HG02970 (cell line): ENCODE measurements at regions not wholly inside any gene's neighbourhood (a gene's known extent, or its start where the extent isn't known, plus 50 kb on each side); places are given as distances from the start of the nearest gene placed in this dataset.

Source experiments
- ATAC-seq: cut with Tn5 transposase; IDR thresholded peaks from one replicate; pipeline ENCODE4 v1.9.1; 2021; ENCODE audit warnings: mild to moderate bottlenecking, moderate library complexity, moderate number of reproducible peaks; ENCODE audit not compliant: unreplicated experiment, low FRiP score

DNA sequence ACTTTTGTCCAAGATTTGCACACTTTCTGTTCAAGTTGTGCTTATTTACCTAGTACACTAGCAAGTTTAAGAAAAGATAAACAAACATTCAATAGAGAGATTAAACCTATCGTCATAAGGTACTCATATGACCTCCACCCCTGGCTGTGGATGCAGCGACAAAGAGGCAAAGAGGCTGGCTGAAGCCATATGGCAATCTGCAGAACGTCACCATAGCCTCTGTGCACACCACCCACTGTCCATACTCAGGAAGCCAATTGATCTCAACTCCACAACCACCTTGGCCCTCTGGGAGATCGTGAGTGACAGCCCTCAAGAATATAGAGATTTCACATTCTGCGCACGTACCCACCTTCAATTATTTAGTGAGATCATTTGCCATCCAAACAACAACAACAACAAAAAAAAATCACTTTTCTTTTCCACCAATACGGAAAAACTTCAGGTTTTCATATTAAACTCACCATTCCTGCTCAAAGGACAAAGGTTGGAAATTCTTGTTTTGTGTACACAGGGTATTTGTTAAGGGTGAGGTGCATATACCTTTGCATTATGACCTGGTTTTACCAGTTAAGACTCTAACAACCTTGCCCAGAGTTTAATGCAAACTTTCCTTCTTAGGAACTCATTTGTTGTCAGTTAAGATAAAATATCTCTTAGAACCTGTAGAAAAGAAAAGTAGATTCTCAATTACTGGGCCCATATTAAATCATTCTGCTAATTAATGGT lies 243.0 kb upstream of the FSTL5 start:
- ATAC-seq, result no peak

DNA sequence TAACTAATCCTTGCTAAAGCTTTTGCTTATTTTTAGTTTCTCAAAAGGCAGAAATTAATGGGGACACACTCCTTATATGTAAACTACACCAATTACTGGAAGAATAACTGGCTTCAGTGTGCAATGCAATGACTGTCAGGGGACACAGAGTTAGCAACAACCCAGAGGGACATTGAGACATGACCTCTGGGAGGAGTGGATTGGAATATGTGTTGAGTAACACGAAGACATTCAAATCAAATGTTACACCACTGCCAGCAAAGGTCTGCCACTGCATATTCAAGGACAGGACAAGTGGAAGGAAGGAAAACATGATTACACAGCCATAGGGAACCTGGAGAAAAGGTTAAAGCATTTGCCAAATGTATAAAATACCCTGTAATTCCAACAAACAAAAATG lies 240.1 kb upstream of the FSTL5 start:
- no peak for ATAC-seq

DNA sequence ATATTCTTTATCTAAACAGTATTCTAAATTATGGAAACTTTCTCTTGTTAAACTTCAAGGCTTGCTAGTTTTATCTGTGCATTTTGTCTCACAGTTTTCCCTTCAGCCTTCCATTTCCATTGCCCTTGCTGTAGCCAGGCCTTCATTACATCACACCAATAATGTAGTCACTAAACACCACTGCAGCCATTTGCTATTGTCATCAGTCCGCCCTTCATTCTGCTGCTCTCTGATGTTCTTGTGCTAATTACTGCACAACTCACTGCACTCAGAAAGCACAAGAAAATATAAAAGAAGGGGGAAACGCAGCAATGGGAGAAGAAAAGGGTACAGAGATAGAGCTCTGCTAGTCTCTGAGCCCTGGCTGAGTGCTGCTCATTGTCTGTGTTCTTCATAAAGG lies 239.6 kb upstream of the FSTL5 start:
- ATAC-seq, result no peak

DNA sequence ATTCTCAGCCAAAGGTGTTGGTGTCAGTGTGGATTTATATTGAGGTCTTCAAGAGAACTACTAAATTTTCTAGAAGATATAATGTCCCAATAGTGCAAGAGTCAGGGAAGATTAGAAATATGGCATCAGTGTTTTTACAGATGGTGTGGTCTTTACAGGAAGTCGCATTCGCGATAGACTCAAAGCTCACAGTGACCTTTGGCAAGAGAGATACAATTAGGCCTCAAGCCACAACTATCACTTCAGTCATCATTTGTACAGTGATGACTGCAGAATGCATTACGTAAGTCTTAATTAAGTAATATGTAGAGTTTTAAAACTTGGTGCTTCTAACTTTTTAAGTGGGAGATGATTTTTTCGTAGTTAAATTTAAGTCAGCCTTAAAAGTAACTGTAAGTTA lies 237.2 kb upstream of the FSTL5 start:
- ATAC-seq, result no peak

DNA sequence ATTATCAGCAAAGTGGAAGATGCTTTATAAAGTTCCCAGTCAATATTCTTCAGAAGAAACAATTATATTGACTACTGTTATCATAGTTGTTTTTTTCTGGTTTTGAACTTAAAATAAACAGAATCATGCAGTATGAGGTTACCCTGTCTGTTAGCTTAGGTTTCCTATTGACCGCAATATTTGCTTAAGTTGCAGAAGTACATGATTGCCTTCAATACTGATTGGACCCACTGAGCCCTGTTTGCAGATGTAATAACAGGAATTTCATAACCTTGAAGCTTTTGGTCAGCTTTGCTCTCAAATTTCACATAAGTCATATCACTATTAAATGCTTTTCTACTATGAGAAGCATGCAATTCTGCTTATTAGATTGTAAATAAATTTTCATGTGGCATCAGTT lies 229.1 kb upstream of the FSTL5 start:
- ATAC-seq, result no peak

DNA sequence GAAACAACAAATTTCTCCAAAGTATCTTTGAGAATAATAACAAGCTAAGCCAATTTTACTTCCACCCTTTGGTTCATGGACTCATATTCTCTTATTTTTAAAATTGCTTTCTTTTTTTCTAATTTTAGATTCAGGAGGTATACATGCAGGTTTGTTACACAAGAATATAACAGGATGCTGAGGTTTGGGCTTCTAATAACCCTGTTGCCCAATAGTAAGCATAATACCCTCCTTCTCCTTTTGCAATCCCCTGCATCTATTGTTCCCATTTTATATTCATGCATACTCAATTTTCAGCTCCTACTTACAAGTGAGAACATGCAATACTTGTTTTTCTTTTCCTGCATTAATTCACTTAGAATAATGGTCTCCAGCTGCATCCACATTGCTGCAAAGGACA lies 202.3 kb upstream of the FSTL5 start:
- ATAC-seq, result no peak

DNA sequence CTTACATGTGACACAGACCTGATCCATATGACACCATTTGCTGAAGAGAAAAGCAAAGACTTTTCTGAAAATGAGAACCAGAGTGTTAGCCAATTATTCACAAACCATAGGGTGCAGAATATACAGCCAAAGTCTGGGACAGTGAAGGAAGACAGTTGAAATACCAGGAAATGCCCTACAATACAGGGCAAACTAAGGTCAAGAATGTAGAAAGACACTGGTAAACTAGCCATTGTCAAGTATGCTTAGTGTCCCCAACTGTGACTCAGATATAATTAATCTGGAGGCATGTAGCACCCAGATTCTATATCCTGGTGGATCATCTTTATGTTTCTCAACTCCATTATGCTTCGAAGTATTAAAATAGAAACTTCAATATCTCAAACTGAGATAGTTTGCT lies 200.9 kb upstream of the FSTL5 start:
- no peak for ATAC-seq

DNA sequence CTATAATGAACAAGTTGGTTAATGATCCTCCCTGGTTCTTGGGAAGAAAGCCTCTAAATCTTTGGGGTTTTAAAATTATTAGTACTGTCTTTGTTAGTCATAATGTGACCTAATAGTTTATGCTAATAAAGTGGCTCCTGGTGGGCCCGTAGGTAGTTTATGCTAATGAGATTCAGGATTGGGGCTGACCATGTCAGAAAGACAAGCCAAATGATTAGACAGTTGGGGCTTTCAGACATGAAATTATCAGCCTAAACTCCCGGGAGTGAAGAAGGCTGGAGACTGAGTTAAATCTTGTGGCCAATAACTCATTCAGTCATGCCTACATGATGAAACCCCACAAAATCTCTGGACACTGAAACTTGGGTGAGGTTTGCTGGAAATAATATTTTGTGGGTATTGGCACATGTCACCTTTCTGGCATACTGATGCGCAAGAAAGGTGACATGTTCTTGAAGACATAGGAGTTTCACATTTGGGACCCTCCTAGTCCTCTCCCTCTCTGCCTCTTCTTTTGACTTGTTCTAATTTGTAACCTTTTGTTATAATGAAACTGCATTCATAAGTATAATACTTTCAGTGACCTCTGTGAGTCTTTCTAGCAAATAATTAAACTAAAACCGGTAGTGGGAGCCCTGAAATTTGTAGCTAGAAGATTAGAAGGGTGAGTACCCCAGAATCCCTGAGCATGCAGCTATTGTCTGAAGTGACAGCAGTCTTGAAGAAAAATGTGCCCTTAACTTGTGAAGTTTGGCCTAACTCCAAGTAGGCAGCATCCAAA lies 196.8 kb upstream of the FSTL5 start:
- no peak for ATAC-seq

DNA sequence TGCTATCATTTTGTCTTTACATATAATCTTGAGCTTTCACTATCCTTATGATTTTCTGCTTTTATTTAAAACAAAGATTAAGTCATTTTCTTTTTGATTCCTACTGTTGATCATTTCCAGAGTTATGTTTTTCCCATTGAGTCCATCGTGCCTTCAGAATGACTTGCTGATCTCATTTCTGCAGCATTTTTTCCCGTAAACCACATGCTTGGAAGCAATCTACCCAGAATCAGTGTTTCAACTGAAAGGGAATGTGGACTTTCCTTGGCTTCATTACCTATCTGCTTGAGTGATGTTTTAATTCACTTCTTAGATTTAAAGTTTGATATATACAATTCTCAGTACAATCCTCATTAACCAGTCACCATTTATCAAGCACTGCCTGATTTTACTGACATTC lies 192.4 kb upstream of the FSTL5 start:
- ATAC-seq, result no peak

DNA sequence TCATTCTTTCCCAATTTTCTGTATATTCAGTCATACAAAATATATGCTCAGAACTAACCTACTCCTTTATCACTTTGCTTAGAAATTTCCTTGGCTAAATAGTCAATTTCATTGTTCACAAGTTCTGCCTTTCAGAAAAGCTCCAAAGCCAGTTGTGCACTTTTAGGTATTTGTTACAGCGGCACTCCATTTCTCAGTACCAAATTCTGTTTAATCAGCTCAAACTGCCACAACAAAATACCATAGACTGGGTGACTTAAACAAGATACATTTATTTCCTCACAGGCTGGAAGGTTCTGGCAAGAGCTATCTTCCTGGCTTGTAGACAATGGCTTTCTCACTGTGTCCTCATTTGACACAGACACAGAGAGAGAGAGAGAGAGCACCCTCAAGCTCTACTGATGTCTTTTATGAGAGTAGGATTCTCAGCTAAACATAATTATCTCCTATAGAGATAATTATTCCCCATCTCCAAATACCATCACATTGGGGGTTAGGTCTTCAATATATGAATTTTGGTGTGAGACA lies 188.8 kb upstream of the FSTL5 start:
- no peak for ATAC-seq

DNA sequence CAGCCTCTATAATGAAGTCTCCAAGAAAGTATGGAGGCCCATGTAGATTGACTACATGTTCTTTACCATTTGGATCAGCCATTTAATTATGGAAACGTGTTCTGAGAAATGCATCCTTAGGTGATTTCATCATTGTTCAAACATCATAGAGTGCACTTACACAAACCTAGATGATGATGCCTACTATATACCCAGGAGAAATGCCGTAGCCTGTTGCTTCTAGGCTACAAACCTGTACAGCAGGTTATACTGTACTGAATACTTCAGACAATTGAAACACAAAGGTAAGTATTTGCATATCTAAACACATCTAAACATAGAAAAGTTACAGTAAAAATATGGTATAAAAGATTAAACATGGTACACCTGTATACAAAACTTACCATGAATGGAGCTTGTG lies 186.5 kb upstream of the FSTL5 start:
- ATAC-seq, result no peak

DNA sequence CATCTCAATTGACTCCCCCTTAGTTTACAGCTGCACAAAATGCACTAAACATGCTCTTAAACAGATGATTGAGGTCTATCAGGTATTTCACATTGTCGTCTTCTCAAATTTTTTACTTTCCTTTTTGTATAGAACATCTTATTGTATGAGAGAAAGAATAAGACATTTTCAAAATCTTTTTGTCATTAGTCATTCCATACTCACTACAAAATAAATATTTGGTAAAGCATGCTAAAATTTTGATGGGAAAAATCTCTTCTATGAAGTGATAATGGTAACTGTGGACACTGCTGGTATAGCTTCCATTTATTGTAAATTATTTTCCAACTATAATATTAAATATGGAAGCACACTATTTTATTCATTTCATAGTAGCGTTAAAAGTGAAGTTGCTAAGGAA lies 185.6 kb upstream of the FSTL5 start:
- ATAC-seq, result no peak

DNA sequence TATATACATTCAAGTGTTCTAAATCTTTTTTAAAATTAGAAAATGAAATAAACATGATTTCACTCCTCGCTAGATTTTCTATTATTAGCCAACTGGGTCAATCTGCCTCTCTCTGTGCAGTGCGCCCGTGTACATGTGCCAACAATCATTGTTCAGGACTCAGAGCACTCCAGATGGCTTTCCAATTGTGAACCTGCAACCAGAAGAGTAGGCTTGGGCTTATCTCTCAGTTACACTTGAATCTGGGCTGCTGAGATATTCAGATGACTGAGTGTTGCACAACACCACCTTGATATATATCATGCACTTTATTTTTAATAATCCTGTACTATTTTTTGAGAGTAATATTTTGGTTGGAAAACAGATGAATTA lies 184.0 kb upstream of the FSTL5 start:
- no peak for ATAC-seq

DNA sequence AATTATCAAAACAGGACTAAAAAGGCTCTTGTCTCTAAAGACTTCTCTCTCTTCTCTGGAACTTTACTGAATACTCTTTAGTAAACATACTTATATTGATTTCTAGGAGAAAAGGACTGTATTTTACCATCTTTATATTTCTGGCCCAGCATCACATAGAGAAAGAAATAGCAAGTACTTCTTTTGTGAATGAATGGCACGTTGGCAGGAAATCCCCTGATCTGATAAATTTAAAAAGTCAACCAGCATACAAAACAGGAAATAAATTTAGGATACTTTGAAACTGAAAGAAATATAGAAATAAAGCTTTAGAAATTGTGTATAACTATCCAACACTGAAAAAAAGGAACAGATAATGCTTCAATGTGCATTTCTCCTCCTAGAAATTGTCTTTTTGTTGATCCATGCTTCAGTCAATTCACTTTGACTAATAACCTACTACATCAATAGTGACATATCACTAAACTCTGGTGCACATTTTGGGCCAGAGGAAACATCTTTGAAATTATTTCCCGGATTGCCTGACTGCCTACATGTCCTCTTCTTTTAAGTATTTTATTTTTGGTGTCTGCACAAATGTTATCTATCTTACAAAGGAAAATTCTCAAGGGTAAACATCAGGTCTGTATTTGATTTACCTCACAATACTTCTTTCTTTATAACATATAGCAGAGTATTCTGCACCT lies 183.5 kb upstream of the FSTL5 start:
- ATAC-seq, result no peak

DNA sequence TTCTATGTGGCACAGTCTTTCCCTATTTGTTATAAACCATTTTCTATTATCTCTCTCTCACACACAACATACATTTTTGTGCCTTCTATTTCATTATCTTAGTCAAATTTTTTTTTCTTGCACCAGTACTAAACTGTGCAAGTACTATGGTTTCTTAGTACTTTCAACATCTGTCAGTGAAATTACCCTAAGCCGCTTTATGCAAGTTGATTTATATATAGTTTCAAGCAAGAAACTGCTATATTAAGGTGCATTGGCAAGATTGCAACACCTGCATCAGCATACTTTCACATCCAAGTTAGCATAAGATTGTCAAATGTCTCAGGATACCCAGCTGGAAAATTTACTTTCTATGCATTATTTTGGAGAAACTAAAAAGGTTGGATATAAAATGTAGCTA lies 180.2 kb upstream of the FSTL5 start:
- no peak for ATAC-seq

DNA sequence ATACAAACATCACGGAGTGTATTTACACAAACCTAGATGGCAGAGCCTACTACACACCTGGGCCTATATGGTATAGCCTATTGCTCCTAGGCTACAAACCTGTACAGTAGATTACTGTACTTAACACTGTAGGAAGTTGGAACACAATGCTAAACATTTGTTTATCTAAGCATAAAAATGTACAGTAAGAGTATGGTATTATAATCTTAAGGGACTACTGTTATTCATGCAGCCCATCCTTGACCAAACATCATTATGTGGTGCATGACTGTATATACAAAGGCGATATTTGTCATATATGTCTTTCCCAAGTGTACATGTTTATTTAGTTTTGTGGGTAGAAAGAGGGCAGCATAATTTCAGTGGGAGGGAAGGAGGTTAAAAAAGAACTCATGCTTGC lies 177.7 kb upstream of the FSTL5 start:
- no peak for ATAC-seq

DNA sequence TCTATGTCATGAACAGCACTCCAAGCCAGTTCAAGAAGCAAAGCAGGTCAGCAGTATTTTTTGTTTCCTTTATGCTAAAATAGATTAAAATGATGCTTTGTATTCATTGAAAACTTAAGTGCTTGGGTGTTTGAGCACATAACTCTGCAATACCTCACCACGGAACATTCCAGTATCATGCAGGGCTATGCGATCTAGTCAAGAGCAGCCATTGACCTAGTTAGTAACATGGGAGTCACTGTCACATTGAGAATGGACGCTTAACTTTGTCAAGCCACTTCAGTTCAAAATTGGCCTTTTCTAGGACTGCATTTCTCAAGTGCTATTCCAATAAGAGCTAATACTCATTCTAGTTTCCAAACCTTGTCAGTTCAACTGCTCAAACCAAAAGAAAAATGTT lies 160.1 kb upstream of the FSTL5 start:
- ATAC-seq, result no peak

DNA sequence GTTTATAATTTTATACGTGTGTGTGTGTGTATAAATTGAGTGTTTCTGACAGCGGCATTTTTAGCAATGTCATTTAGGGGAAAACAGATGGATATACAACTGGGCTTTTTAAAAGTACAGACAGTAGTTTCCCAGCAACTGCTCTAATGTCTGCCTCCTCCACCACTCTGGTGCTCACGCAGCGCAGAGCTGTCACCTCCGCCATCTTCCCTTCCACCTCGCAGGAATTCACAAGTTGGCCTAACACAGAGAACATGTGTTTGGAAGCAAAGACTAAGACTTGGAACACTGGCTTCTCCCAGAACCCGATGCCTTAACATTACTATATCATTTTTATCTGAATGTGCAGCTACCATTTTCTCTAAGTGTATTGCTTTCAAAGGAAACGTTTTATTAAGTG lies 158.3 kb upstream of the FSTL5 start:
- no peak for ATAC-seq

DNA sequence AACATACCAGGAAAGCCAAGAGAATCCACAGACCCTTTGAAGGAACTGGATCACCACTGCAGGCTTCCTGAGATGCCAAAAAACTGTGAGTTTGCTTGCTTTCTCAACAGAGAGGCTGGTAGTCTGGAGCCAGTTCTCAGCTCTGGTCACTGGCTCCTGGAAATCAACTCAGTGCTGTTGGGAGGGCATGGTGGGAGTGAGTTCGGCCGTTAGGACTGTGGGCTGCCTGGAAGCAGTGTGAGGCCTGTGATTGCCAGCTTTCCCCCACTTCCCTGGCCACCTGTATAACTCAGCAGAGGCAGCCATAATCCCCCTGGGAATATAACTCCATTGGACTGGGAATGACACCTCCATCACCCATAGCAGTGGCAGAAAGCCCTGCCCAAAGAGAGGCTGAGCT lies 122.0 kb upstream of the FSTL5 start:
- no peak for ATAC-seq

DNA sequence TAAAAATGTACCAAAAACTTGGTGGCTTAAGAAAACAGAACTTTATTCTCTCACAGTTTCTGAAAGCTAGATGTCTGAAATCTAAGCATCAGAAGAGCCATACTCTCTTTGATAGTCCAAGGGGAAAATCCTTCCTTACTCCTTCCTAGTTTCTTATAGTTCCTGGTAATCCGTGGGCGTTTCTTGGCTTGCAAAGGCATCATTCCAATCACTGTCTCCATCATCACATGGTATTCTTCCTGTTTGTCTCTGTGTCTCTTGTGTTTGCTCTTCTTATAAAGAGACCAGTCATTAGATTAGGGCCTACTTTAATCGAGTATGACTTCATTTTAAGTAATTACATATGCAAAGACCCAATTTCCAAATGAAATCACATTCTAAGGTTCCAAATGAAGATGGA lies 118.9 kb upstream of the FSTL5 start:
- no peak for ATAC-seq

DNA sequence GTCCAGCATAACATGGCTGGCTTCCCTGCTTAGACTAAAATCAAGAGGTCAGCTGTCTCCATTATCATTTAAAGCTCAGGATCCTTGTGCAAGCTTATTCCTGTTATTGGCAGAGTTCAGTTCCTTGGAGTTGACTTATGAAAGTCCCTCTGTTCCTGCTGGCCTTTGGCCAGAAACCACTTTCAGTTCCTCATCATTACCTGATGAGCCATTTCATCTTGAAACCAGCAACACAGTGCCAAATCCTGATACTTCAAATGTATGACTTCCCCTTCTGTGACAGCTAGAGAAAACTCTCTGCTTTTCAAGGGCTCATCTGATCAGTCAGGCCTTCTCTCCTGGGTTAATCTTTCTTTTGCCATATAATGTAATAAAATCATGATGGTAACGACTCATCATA lies 110.6 kb upstream of the FSTL5 start:
- ATAC-seq, result peak; percentile 81

DNA sequence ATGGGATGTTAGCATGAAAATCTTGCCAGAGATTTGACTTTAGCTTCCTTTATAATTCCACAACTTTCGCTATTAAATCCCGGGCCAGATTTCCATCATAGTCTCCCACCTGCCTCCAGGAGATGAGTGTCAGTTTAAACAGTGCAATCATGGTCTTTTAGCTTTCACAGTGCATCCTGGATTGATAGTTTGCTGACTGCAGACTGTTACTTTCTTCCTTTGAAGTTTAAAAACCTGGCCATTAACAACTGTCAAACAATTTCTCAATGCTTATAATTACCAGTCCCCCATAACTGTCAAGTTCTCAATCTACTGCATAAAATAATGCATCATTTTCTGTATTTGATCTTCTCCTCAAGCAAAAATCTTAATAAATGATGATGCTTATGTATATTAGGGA lies 108.4 kb upstream of the FSTL5 start:
- no peak for ATAC-seq
